Neural crest cell (in vitro differentiated cells): ENCODE measurements at regions not wholly inside any gene's neighbourhood (a gene's known extent, or its start where the extent isn't known, plus 50 kb on each side); places are given as distances from the start of the nearest gene placed in this dataset.

ENCODE experiments used
- DNase-seq: peaks from one replicate; pipeline ENCODE4 v3.0.0; 2021; ENCODE audit warnings: low read depth, mixed read lengths, low spot score
- H3K27ac Mint-ChIP-seq: one replicate; pipeline ENCODE4 v1.8.0; 2021; ENCODE audit warnings: mild to moderate bottlenecking, mixed read lengths; ENCODE audit not compliant: unreplicated experiment
- H3K27me3 Mint-ChIP-seq: 2 replicates; pipeline ENCODE4 v1.8.0; 2021; ENCODE audit warnings: low read depth, mild to moderate bottlenecking, mixed read lengths
- H3K36me3 Mint-ChIP-seq: 2 replicates; pipeline ENCODE4 v1.8.0; 2021; ENCODE audit warnings: low read depth, mild to moderate bottlenecking, mixed read lengths
- H3K4me1 Mint-ChIP-seq: 2 replicates; pipeline ENCODE4 v1.8.0; 2021; ENCODE audit warnings: mixed read lengths
- H3K4me3 Mint-ChIP-seq: one replicate; pipeline ENCODE4 v1.8.0; 2021; ENCODE audit warnings: mild to moderate bottlenecking, mixed read lengths
- H3K9me3 Mint-ChIP-seq: 2 replicates; pipeline ENCODE4 v1.8.0; 2021; ENCODE audit warnings: mixed read lengths
- CTCF ChIP-seq: fragments of 200-600 bp; sonication (generic); conservative IDR thresholded peaks from 2 replicates; pipeline ENCODE4 v1.5.0; 2021; ENCODE audit warnings: antibody characterized with exemption, mild to moderate bottlenecking

DNA sequence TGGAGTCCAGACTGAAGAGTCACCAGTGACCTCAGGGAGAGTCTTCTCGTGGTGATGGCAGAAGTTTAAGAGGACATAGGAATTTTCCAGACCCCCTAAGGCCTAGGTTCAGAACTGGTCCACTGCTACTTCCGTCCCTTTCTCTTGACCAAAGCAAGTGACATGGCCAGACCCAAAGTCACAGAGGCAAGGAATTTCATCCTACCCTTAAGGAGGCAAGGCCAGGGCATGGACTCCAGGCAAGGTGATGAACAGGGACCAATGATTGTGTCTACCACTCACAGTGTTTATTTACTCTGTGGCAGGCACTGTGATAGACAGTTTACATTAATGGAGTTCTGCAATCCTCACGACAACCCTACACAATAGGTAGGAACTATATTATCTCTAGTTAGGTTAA is 265.1 kb downstream of the GLI2 start:
- no peak overlapping the region for H3K27ac Mint-ChIP-seq
- no peaks in the 10 kb centered on the region for H3K9me3 Mint-ChIP-seq
- H3K27me3 Mint-ChIP-seq, result no peaks in the 10 kb centered on the region
- H3K36me3 Mint-ChIP-seq, result no peaks in the 10 kb centered on the region
- peaks cover 9% of the 10 kb centered on the region for H3K4me1 Mint-ChIP-seq
- no peak for TF ChIP-seq CTCF
- H3K4me3 Mint-ChIP-seq, result no peak overlapping the region
- DNase-seq, result no peak

DNA sequence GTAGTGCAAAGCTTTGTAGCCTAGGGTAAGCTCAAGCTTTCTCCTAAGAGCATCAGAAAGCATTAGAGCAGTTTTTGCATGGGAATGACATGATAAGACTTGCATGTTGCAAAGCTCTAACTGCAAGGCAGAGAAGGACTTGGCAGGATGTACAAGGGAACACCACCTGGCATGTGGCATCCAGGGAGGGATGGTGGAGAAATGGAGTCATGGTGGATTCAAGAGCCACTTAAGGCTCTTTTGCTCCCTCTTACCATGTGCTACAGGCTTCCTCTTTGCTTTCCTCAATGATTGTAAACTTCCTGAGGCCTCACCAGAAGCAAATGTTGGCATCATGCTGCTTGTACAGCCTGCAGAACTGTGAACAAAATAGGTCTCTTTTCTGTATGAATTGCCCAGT is 266.0 kb downstream of the GLI2 start:
- Mint-ChIP-seq H3K4me1 (peaks cover 15% of the 10 kb centered on the region), H3K27ac (no peak overlapping the region), H3K27me3 (no peaks in the 10 kb centered on the region), H3K4me3 (no peak overlapping the region), H3K36me3 (no peaks in the 10 kb centered on the region), H3K9me3 (no peaks in the 10 kb centered on the region)
- no peak for TF ChIP-seq CTCF
- DNase-seq, result no peak

DNA sequence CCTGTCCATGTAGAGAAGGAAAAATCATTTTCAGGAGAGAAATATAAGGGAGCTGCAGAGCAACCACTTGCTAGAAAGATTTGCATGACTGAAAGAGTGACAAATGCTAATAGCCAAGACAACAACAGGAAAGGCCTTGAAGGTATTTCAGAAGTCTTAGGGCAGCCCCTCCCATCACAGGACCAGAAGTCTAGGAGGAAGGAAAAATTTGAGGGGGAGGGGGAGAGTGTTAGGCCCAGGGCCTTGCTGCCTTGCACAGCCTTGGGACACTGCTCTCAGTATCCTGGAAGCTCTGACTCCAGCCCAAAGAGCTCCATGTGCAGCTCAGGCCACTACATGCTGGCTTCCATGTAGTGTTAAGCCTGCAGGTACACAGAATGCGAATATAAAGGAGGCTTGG is 266.9 kb downstream of the GLI2 start:
- H3K9me3 Mint-ChIP-seq, result no peaks in the 10 kb centered on the region
- TF ChIP-seq CTCF, result no peak
- DNase-seq, result no peak
- no peaks in the 10 kb centered on the region for H3K27me3 Mint-ChIP-seq
- H3K36me3 Mint-ChIP-seq, result no peaks in the 10 kb centered on the region
- no peak overlapping the region for H3K27ac Mint-ChIP-seq
- H3K4me3 Mint-ChIP-seq, result no peak overlapping the region
- H3K4me1 Mint-ChIP-seq, result peaks cover 15% of the 10 kb centered on the region

DNA sequence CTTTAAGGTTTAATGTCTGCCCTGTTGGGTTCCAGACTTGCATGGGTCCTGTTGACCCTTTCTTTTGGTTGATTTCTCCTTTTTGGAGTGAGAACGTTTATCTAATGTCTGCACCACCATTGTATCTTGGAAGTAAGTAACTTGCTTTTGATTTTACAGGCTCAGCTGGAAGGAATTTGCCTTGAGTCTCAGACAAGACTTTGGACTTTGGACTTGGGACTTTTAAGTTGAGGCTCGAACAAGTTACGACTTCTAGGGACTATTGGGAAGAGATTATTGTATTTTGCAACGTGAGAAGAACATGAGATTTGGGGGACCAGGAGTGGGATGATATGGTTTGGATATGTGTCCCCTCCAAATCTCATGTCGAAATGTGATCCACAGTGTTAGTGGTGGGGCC is 267.7 kb downstream of the GLI2 start:
- Mint-ChIP-seq H3K4me3 (no peak overlapping the region), H3K4me1 (peaks cover 15% of the 10 kb centered on the region), H3K27ac (no peak overlapping the region), H3K9me3 (no peaks in the 10 kb centered on the region), H3K27me3 (no peaks in the 10 kb centered on the region), H3K36me3 (no peaks in the 10 kb centered on the region)
- TF ChIP-seq CTCF, result no peak
- DNase-seq, result no peak

DNA sequence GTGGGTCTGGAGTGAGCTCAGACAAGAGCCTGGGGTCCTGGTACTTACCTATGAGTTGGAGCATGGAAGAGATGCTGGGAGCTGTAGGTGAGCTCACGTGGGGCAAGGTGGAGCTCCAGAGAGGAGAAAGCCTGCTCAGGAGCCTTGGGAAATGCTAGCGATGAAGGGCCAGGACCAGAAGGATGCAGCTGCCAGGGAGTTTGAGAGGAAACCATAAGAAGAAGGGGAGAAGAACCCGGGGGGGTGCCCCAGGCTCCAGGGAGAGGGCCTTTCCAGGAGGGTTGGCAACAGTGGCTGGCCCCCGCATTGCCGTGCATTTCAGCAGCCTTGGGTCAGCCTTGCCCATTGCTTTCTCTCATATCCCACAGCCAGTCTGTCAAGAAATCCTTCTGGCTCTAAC is 268.7 kb downstream of the GLI2 start:
- DNase-seq, result no peak
- TF ChIP-seq CTCF, result no peak
- H3K4me3 Mint-ChIP-seq, result no peak overlapping the region
- no peaks in the 10 kb centered on the region for H3K27me3 Mint-ChIP-seq
- H3K4me1 Mint-ChIP-seq, result peaks cover 15% of the 10 kb centered on the region
- H3K9me3 Mint-ChIP-seq, result no peaks in the 10 kb centered on the region
- no peaks in the 10 kb centered on the region for H3K36me3 Mint-ChIP-seq
- H3K27ac Mint-ChIP-seq, result peak overlapping the region; percentile 52

- Mint-ChIP-seq H3K36me3 (no peaks in the 10 kb centered on the region), H3K27me3 (no peaks in the 10 kb centered on the region), H3K27ac (no peak overlapping the region), H3K4me1 (peaks cover 15% of the 10 kb centered on the region), H3K9me3 (no peaks in the 10 kb centered on the region), H3K4me3 (no peak overlapping the region)
- DNase-seq, result no peak
- no peak for TF ChIP-seq CTCF
These were observed 269.3 kb downstream of the GLI2 start for GRCh38 chr2:121004950-121005349.
